Vagina (tissue), 2 donors: ENCODE measurements at regions not wholly inside any gene's neighbourhood (a gene's known extent, or its start where the extent isn't known, plus 50 kb on each side); places are given as distances from the start of the nearest gene placed in this dataset.

ENCODE experiments used
- DNase-seq, 2 donors: peaks; one replicate each; pipeline ENCODE4 v3.0.0-alpha.2; 2017; ENCODE audit errors: extremely low spot score in 2 of 2
- H3K27ac ChIP-seq: fragments of 200-600 bp; sonication (generic); one replicate; pipeline ENCODE4 v1.5.1; 2019
- H3K27me3 ChIP-seq: fragments of 200-600 bp; sonication (generic); one replicate; pipeline ENCODE4 v1.5.1; 2019
- H3K36me3 ChIP-seq, 2 donors: fragments of 200-600 bp; sonication (generic); one replicate each; pipeline ENCODE4 v1.5.1; 2017 to 2019
- H3K4me1 ChIP-seq: fragments of 200-600 bp; sonication (generic); one replicate; pipeline ENCODE4 v1.5.1; 2019
- H3K4me3 ChIP-seq, 2 donors: fragments of 200-600 bp; sonication (generic); 1 replicate in 1 of 2; 2 replicates in 1 of 2; pipeline ENCODE4 v1.5.1; 2016 to 2019
- H3K9me3 ChIP-seq: fragments of 200-600 bp; sonication (generic); one replicate; pipeline ENCODE4 v1.5.1; 2019
- CTCF ChIP-seq, 3 experiments: fragments of 450-650 bp in 2 of 3; fragments of 200-600 bp in 1 of 3; sonication (generic) in 1 of 3; IDR thresholded peaks; one replicate each; pipeline ENCODE4 v1.5.1; 2017 to 2019; ENCODE audit warnings: antibody characterized with exemption in 3 of 3, mild to moderate bottlenecking in 2 of 3, moderate library complexity in 2 of 3
- POLR2A ChIP-seq, 2 donors: fragments of 450-650 bp; IDR thresholded peaks; one replicate each; pipeline ENCODE4 v1.6.1; 2017; ENCODE audit warnings: antibody characterized with exemption in 2 of 2, mild to moderate bottlenecking in 2 of 2, moderate library complexity in 2 of 2
- POLR2AphosphoS5 ChIP-seq, 2 donors: sonication (generic); formaldehyde crosslinking; IDR thresholded peaks; one replicate each; pipeline ENCODE4 v1.9.0; 2017; ENCODE audit warnings: antibody characterized with exemption in 2 of 2, mild to moderate bottlenecking in 2 of 2, low read depth in 1 of 2; ENCODE audit not compliant: insufficient read depth in 1 of 2
- intact Hi-C: fragments of 100-400 bp; cut with DNase I; formaldehyde crosslinking; loops from one replicate; pipeline ENCODE4 v1.15.1; 2023

GRCh38 chr5:88613051-88613450 lies 269.9 kb downstream of the MEF2C start:
- intact Hi-C loops, result no loop called here
- H3K27me3 ChIP-seq, result no peaks in the 10 kb centered on the region
- H3K4me3 ChIP-seq, result no peak overlapping the region
- no peak for DNase-seq
- no peaks in the 10 kb centered on the region for H3K36me3 ChIP-seq
- no peaks in the 10 kb centered on the region for H3K9me3 ChIP-seq
- no peaks in the 10 kb centered on the region for H3K4me1 ChIP-seq
- TF ChIP-seq POLR2AphosphoS5 (IDR thresholded peaks at IDR 0.05; ENCODE audit: insufficient read depth in 1 of 2, low read depth in 1 of 2) (no peak), CTCF (IDR thresholded peaks at IDR 0.05) (no peak), POLR2A (IDR thresholded peaks at IDR 0.05) (no peak)
- H3K27ac ChIP-seq, result no peak overlapping the region

GRCh38 chr5:88610586-88610985 lies 272.4 kb downstream of the MEF2C start:
- Histone ChIP-seq H3K27ac (no peak overlapping the region), H3K36me3 (no peaks in the 10 kb centered on the region), H3K9me3 (no peaks in the 10 kb centered on the region), H3K4me3 (no peak overlapping the region), H3K27me3 (no peaks in the 10 kb centered on the region), H3K4me1 (no peaks in the 10 kb centered on the region)
- no peak for TF ChIP-seq POLR2AphosphoS5 (IDR thresholded peaks at IDR 0.05; ENCODE audit: insufficient read depth in 1 of 2, low read depth in 1 of 2)
- no peak for TF ChIP-seq CTCF (IDR thresholded peaks at IDR 0.05)
- TF ChIP-seq POLR2A (IDR thresholded peaks at IDR 0.05), result no peak
- no peak for DNase-seq
- intact Hi-C loops, result no loop called here

- no peaks in the 10 kb centered on the region for H3K36me3 ChIP-seq
- intact Hi-C loops, result no loop called here
- H3K4me3 ChIP-seq, result no peak overlapping the region
- H3K27ac ChIP-seq, result no peak overlapping the region
- no peak for TF ChIP-seq POLR2AphosphoS5 (IDR thresholded peaks at IDR 0.05; ENCODE audit: insufficient read depth in 1 of 2, low read depth in 1 of 2)
- no peak for TF ChIP-seq CTCF (IDR thresholded peaks at IDR 0.05)
- TF ChIP-seq POLR2A (IDR thresholded peaks at IDR 0.05), result no peak
- H3K27me3 ChIP-seq, result no peaks in the 10 kb centered on the region
- no peaks in the 10 kb centered on the region for H3K4me1 ChIP-seq
- no peaks in the 10 kb centered on the region for H3K9me3 ChIP-seq
- no peak for DNase-seq
Measured at GRCh38 chr5:88607492-88607891, 275.5 kb downstream of the MEF2C start.

- Histone ChIP-seq H3K4me3 (no peak overlapping the region), H3K36me3 (no peaks in the 10 kb centered on the region), H3K9me3 (no peaks in the 10 kb centered on the region), H3K27ac (no peak overlapping the region), H3K27me3 (no peaks in the 10 kb centered on the region), H3K4me1 (no peaks in the 10 kb centered on the region)
- no peak for TF ChIP-seq CTCF (IDR thresholded peaks at IDR 0.05)
- no peak for TF ChIP-seq POLR2AphosphoS5 (IDR thresholded peaks at IDR 0.05; ENCODE audit: insufficient read depth in 1 of 2, low read depth in 1 of 2)
- no peak for TF ChIP-seq POLR2A (IDR thresholded peaks at IDR 0.05)
- intact Hi-C loops, result no loop called here
- DNase-seq, result no peak
Measured at GRCh38 chr5:88606626-88607025, 276.4 kb downstream of the MEF2C start.

- TF ChIP-seq POLR2AphosphoS5 (IDR thresholded peaks at IDR 0.05; ENCODE audit: insufficient read depth in 1 of 2, low read depth in 1 of 2) (no peak), POLR2A (IDR thresholded peaks at IDR 0.05) (no peak), CTCF (IDR thresholded peaks at IDR 0.05) (no peak)
- Histone ChIP-seq H3K4me3 (no peak overlapping the region), H3K36me3 (no peaks in the 10 kb centered on the region), H3K27me3 (no peaks in the 10 kb centered on the region), H3K4me1 (no peaks in the 10 kb centered on the region), H3K27ac (no peak overlapping the region), H3K9me3 (no peaks in the 10 kb centered on the region)
- intact Hi-C loops, result no loop called here
- no peak for DNase-seq
Measured at GRCh38 chr5:88606173-88606572, 276.8 kb downstream of the MEF2C start.
